ENCODE measurements at regions not wholly inside any gene's neighbourhood (a gene's known extent, or its start where the extent isn't known, plus 50 kb on each side); places are given as distances from the start of the nearest gene placed in this dataset.

GRCh38 chr4:108337923-108338322 is 169.2 kb upstream of the LEF1 start:
- no peak for DNase-seq
- H3K36me3 ChIP-seq (replicated peaks; ENCODE audit: control insufficient read depth, insufficient read depth, low read length), result no peaks in the 10 kb centered on the region
- no peak overlapping the region for H3K4me3 ChIP-seq (ENCODE audit: insufficient read depth, low read depth, low read length)
- no peaks in the 10 kb centered on the region for H3K27me3 ChIP-seq (ENCODE audit: control insufficient read depth, insufficient read depth, low read length)

GRCh38 chr4:108336076-108336475 is 167.3 kb upstream of the LEF1 start:
- DNase-seq, result no peak
- Histone ChIP-seq H3K4me3 (ENCODE audit: insufficient read depth, low read depth, low read length) (no peak overlapping the region), H3K36me3 (replicated peaks; ENCODE audit: control insufficient read depth, insufficient read depth, low read length) (no peaks in the 10 kb centered on the region)

GRCh38 chr4:108335081-108335480 is 166.3 kb upstream of the LEF1 start:
- Histone ChIP-seq H3K27me3 (ENCODE audit: control insufficient read depth, insufficient read depth, low read length) (no peaks in the 10 kb centered on the region), H3K4me3 (ENCODE audit: insufficient read depth, low read depth, low read length) (no peak overlapping the region), H3K36me3 (replicated peaks; ENCODE audit: control insufficient read depth, insufficient read depth, low read length) (no peaks in the 10 kb centered on the region)
- DNase-seq, result no peak

More at GRCh38 chr4:108336076-108336475, 167.3 kb upstream of the LEF1 start:
- no peaks in the 10 kb centered on the region for H3K27me3 ChIP-seq (ENCODE audit: control insufficient read depth, insufficient read depth, low read length)

- DNase-seq, result no peak
- no peak overlapping the region for H3K4me3 ChIP-seq (ENCODE audit: insufficient read depth, low read depth, low read length)
- H3K27me3 ChIP-seq (ENCODE audit: control insufficient read depth, insufficient read depth, low read length), result no peaks in the 10 kb centered on the region
Observed at GRCh38 chr4:108334031-108334430, 165.3 kb upstream of the LEF1 start.

GRCh38 chr4:108333353-108333942 is 164.7 kb upstream of the LEF1 start:
- Histone ChIP-seq H3K27me3 (ENCODE audit: control insufficient read depth, insufficient read depth, low read length) (no peaks in the 10 kb centered on the region), H3K36me3 (replicated peaks; ENCODE audit: control insufficient read depth, insufficient read depth, low read length) (no peaks in the 10 kb centered on the region), H3K4me3 (ENCODE audit: insufficient read depth, low read depth, low read length) (no peak overlapping the region)
- DNase-seq, result no peak

More at GRCh38 chr4:108334031-108334430, 165.3 kb upstream of the LEF1 start:
- no peaks in the 10 kb centered on the region for H3K36me3 ChIP-seq (replicated peaks; ENCODE audit: control insufficient read depth, insufficient read depth, low read length)

- no peaks in the 10 kb centered on the region for H3K36me3 ChIP-seq (replicated peaks; ENCODE audit: control insufficient read depth, insufficient read depth, low read length)
- no peak overlapping the region for H3K4me3 ChIP-seq (ENCODE audit: insufficient read depth, low read depth, low read length)
- no peak for DNase-seq
- no peaks in the 10 kb centered on the region for H3K27me3 ChIP-seq (ENCODE audit: control insufficient read depth, insufficient read depth, low read length)
Observed at GRCh38 chr4:108331905-108332632, 163.3 kb upstream of the LEF1 start.

GRCh38 chr4:108328383-108328732 is 159.6 kb upstream of the LEF1 start:
- Histone ChIP-seq H3K4me3 (ENCODE audit: insufficient read depth, low read depth, low read length) (no peak overlapping the region), H3K36me3 (replicated peaks; ENCODE audit: control insufficient read depth, insufficient read depth, low read length) (no peaks in the 10 kb centered on the region), H3K27me3 (ENCODE audit: control insufficient read depth, insufficient read depth, low read length) (no peaks in the 10 kb centered on the region)
- DNase-seq, result no peak

- DNase-seq, result no peak
- Histone ChIP-seq H3K4me3 (ENCODE audit: insufficient read depth, low read depth, low read length) (no peak overlapping the region), H3K27me3 (ENCODE audit: control insufficient read depth, insufficient read depth, low read length) (no peaks in the 10 kb centered on the region), H3K36me3 (replicated peaks; ENCODE audit: control insufficient read depth, insufficient read depth, low read length) (no peaks in the 10 kb centered on the region)
Observed at GRCh38 chr4:108327642-108328382, 159.1 kb upstream of the LEF1 start.

- no peak overlapping the region for H3K4me3 ChIP-seq (ENCODE audit: insufficient read depth, low read depth, low read length)
- no peaks in the 10 kb centered on the region for H3K27me3 ChIP-seq (ENCODE audit: control insufficient read depth, insufficient read depth, low read length)
- no peaks in the 10 kb centered on the region for H3K36me3 ChIP-seq (replicated peaks; ENCODE audit: control insufficient read depth, insufficient read depth, low read length)
- DNase-seq, result no peak
Observed at GRCh38 chr4:108325561-108325960, 156.8 kb upstream of the LEF1 start.

- no peaks in the 10 kb centered on the region for H3K36me3 ChIP-seq (replicated peaks; ENCODE audit: control insufficient read depth, insufficient read depth, low read length)
- H3K27me3 ChIP-seq (ENCODE audit: control insufficient read depth, insufficient read depth, low read length), result no peaks in the 10 kb centered on the region
- no peak for DNase-seq
- no peak overlapping the region for H3K4me3 ChIP-seq (ENCODE audit: insufficient read depth, low read depth, low read length)
Observed at GRCh38 chr4:108324450-108324849, 155.7 kb upstream of the LEF1 start.

- no peak overlapping the region for H3K4me3 ChIP-seq (ENCODE audit: insufficient read depth, low read depth, low read length)
- H3K36me3 ChIP-seq (replicated peaks; ENCODE audit: control insufficient read depth, insufficient read depth, low read length), result no peaks in the 10 kb centered on the region
- DNase-seq, result no peak
- no peaks in the 10 kb centered on the region for H3K27me3 ChIP-seq (ENCODE audit: control insufficient read depth, insufficient read depth, low read length)
Observed at GRCh38 chr4:108322497-108322896, 153.8 kb upstream of the LEF1 start.

- no peak overlapping the region for H3K4me3 ChIP-seq (ENCODE audit: insufficient read depth, low read depth, low read length)
- DNase-seq, result no peak
- H3K36me3 ChIP-seq (replicated peaks; ENCODE audit: control insufficient read depth, insufficient read depth, low read length), result no peaks in the 10 kb centered on the region
- no peaks in the 10 kb centered on the region for H3K27me3 ChIP-seq (ENCODE audit: control insufficient read depth, insufficient read depth, low read length)
Observed at GRCh38 chr4:108320061-108320460, 151.3 kb upstream of the LEF1 start.

- H3K4me3 ChIP-seq (ENCODE audit: insufficient read depth, low read depth, low read length), result no peak overlapping the region
- DNase-seq, result no peak
- no peaks in the 10 kb centered on the region for H3K27me3 ChIP-seq (ENCODE audit: control insufficient read depth, insufficient read depth, low read length)
- no peaks in the 10 kb centered on the region for H3K36me3 ChIP-seq (replicated peaks; ENCODE audit: control insufficient read depth, insufficient read depth, low read length)
Observed at GRCh38 chr4:108317377-108317776, 148.6 kb upstream of the LEF1 start.

GRCh38 chr4:108315694-108316093 is 147.0 kb upstream of the LEF1 start:
- no peaks in the 10 kb centered on the region for H3K27me3 ChIP-seq (ENCODE audit: control insufficient read depth, insufficient read depth, low read length)
- DNase-seq, result no peak
- no peak overlapping the region for H3K4me3 ChIP-seq (ENCODE audit: insufficient read depth, low read depth, low read length)
- H3K36me3 ChIP-seq (replicated peaks; ENCODE audit: control insufficient read depth, insufficient read depth, low read length), result no peaks in the 10 kb centered on the region
